ENCODE measurements at regions not wholly inside any gene's neighbourhood (a gene's known extent, or its start where the extent isn't known, plus 50 kb on each side); places are given as distances from the start of the nearest gene placed in this dataset.
"Not testable (repeated sequence)": the region's sequence is repeated elsewhere in the genome, so short reads cannot be mapped to it uniquely, and the experiment has no call there.

GRCh38 chr16:85436636-85437165 is 176.4 kb upstream of the GSE1 start:
- no peak for DNase-seq (ENCODE audit: low read depth)

- DNase-seq (ENCODE audit: low read depth), result no peak
These were observed 175.7 kb upstream of the GSE1 start for GRCh38 chr16:85437166-85438052.

DNA sequence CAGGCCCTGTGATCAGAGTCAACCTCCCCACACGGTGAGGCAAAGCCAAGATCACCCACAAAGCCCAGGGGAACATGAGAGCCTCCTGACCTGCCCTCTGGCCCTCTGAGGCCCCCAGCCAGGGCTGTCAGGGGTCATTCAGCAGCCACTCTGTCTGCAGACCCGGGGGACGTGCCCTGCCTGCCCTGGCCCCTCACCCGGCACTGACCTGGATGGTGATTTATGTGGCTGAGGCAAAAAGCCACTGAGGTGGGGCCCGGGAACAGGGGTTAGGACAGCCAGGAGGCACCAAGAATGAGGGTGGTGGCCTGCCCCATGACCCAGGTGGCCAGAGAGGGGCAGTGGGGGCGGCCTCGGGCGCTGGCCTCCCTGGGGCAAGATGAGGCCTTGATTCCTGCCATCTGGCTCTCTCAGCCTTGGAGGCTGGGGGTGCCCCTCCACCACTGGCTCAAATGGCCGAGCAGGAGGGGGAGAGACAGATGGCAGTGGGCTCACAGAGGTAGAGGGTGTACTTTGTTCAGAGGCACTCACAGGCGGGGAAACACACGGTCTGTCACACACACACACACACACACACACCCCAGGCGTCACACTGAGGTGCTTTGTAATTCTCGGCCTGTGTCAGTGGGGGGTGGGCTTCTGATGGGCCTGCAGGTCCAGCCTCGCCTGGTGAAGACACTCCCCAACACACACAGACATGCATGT is 174.0 kb upstream of the GSE1 start:
- DNase-seq (ENCODE audit: low read depth), result no peak

GRCh38 chr16:85440744-85441143 is 172.4 kb upstream of the GSE1 start:
- no peak for DNase-seq (ENCODE audit: low read depth)

DNA sequence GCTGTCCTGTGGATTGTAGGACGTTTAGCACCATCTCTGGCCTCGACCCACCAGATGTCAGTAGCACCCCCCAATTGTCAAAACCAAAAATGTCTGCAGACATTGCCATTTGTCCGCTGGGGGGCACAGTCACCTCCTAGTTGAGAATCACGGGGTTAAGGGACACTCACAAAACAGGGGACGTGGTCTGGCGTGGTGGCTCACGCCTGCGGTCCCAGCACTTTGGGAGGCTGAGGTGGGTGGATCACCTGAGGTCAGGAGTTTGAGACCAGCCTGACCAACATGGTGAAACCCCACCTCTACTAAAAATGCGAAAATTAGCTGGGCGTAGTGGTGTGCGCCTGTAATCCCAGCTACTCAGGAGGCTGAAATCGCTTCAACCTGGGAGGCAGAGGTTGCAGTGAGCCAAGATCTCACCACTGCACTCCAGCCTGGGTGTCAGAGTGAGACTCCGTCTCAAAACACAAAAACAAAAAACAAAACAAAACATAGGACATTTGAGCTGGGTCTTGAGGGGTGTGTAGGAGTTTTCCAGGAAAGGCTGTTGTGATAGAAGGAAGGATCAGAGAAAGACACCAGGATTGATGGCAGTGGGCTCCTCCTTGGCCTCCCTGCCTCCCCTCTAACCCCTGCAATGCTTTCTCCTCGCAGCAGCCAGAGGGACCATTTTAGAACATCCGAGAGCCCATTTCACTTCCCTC is 171.8 kb upstream of the GSE1 start:
- no peak for DNase-seq (ENCODE audit: low read depth)

DNA sequence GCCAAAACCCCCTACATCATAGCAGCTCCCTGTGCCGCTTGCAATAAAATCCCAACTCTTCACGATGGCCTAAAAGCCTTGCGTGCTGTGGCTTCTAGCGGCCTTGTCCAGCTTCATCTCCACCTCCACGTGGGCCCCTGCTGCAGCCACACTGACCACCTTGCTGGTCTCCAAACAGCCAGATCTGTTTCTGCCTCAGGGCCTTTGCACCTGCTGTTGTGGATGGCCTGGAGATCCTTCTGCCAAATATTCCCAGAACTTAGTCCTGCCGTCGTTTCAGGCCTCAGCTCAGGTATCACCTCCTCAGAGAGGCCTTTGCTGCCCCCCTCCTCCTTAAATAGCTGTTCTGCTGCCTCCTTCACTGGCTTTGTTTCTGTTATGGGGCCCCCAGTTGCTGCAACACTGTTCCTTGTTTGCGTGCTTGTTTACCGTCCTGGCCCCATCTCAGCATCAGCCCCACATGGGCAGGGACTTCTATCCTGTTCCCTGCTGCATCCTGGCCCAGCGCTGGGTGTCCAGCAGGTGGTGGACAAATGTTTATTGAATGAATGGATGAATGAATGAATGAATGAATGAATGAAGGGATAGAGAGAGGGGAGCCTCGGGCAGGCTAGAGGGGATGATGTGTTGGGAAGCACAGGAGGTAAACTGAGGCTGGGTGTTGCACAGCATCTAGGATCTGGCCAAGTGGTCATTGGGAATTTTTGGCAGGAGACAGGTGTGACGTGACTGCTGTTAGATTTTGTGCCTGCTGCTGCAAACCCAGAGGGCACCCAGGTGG is 171.0 kb upstream of the GSE1 start:
- DNase-seq (ENCODE audit: low read depth), result no peak

DNA sequence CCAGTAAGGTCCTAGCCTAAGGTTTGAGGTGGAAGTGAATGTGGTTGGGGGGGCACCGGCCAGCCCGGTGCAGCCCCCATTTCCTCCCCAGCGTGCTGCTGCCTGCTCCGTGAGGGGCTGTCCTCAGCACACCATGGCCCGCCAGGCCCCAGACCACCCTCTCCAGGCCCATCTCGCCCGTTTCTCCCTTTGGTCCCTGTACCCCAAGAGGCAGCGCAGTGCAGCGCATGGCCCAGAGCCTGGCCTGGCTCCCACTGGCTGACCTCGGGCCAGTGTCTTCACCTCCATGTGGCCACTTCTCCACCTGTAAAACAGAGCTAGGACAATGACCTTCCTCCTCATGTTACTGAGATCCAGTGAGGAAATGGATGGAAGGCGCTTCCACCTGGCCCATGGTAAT is 170.0 kb upstream of the GSE1 start:
- no peak for DNase-seq (ENCODE audit: low read depth)

GRCh38 chr16:85443531-85443930 is 169.6 kb upstream of the GSE1 start:
- no peak for DNase-seq (ENCODE audit: low read depth)

DNA sequence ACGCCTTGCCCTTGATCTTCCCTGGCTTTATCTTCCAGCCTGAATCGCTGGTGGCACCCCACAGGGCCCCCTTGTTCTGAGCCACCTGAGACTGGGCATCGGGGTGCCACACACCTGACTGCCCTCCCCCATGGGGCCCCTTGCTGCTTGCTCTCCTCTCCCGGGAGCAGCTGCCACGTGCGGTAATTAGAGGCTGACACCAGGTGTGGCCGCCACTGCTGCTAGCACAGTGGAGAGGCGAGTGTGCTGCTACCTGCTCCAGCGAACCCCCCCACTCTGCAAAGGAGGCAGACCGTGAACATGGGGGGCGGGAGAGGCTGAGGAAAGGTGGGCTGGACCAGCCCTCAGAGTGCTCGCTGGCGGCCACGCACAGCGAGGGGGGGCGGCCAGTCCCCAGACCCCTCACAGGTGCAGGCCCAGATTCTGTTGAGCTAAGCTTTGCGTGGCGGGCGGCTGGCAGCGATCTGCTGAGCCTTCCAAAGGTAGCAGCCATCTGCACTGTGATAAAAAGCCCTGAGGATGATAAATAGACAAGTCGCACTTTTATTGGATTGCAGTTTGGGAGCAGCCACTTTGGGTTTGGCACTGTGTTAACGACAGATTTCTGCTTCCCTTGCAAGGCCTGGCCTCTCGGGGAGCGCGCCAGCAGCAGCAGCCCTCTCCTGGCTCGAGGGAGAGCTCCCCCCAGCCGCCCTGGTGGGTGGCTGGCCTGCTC is 167.9 kb upstream of the GSE1 start:
- DNase-seq (ENCODE audit: low read depth), result no peak

- DNase-seq (ENCODE audit: low read depth), result no peak
These were observed 167.3 kb upstream of the GSE1 start for GRCh38 chr16:85445779-85446222.

GRCh38 chr16:85446951-85447692 is 166.0 kb upstream of the GSE1 start:
- no peak for DNase-seq (ENCODE audit: low read depth)

GRCh38 chr16:85447693-85448313 is 165.3 kb upstream of the GSE1 start:
- DNase-seq (ENCODE audit: low read depth), result no peak

- peak; percentile 6 for DNase-seq (ENCODE audit: low read depth)
These were observed 164.4 kb upstream of the GSE1 start for GRCh38 chr16:85448557-85449190.

DNA sequence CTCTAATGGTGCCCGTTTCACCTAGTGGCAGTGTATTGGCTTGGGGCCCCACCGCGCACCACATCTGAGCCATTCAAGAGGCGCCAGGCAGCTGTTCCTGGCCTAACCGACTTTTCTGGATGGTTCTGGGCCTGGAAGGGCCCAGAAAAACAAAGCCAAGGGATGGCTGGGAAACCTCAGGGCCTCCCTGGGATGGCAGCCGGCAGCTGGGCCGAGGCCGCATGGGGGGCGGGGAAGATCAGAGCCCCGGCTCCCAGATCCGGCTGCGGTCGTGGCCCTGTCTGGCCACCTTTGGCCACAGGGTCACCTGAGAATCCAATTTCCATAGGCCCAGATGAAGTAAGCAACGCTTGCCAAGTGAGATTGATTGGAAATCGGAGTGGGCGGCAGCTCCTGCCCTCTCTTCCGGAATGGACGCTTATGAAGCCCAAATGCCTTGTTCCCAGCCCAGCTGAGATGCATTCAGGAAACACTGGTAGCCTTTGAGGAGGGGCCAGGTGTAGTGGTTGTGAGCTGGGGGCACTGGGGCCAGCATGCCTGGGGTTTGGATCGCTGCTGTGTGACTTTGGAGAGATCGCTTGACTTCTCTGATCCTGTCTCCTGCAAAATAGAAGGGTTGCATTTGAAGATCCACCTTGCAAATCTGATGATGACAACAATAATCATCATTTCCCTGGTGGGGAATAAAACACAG is 163.8 kb upstream of the GSE1 start:
- DNase-seq (ENCODE audit: low read depth), result peak; percentile 14

GRCh38 chr16:85449885-85450245 is 163.3 kb upstream of the GSE1 start:
- no peak for DNase-seq (ENCODE audit: low read depth)

DNA sequence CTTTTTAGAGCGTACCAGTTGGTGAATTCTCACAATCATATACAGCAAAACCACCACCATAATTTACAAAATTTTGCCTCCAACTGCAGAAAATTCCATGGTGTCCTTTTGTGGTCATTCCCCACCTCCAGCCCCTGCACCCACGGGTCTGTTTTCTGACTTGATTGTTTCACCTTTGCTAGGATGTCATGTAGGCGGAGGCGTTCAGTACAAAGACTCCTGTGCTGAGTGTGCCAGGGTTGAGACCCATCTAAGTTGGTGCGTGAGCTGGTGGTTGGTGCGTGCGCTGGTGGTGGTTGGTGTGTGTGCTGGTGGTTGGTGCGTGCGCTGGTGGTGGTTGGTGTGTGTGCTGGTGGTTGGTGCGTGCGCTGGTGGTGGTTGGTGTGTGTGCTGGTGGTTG is 162.0 kb upstream of the GSE1 start:
- DNase-seq (ENCODE audit: low read depth), result not testable (repeated sequence)

DNA sequence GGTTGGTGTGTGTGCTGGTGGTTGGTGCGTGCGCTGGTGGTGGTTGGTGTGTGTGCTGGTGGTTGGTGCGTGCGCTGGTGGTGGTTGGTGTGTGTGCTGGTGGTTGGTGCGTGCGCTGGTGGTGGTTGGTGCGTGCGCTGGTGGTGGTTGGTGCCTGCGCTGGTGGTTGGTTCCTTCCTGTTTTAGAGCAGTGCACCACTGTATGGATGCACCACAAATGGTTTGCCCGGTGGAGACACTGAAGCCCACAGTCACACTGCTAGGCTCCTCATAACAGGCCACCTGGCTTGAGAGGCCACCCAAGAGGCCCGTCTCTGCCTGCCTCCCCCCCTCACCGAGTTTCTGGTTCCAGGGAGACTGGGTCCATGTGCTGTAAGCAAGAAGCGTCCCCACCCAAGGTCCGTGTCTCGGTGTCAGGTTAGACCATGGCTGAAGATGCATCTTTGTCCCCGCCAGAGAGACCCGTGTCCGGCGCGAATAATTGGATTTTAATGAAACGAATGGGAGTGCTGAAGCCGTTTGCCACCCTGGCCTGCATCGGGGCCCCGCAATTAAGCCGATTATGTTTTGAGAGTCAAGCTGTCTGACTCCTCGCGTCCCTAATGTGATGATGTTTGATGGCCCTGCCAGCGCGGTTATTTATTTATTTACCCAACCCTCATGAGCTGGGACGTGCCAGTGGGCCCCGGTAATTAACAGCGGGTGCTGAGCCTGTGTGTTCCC is 161.3 kb upstream of the GSE1 start:
- no peak for DNase-seq (ENCODE audit: low read depth)
